A549 (cell line): ENCODE measurements at regions not wholly inside any gene's neighbourhood (a gene's known extent, or its start where the extent isn't known, plus 50 kb on each side); places are given as distances from the start of the nearest gene placed in this dataset.
"Not testable (repeated sequence)": the region's sequence is repeated elsewhere in the genome, so short reads cannot be mapped to it uniquely, and the experiment has no call there.

Experiments used
- ATAC-seq, 2 experiments: fragments of 200-7000 bp in 1 of 2; fragments of >200 bp in 1 of 2; cut with Nextera tagmentation in 1 of 2; cut with Tn5 transposase in 1 of 2; 3 replicates each; pipeline versions ENCODE4 v1.8.0 to v1.9.1; 2018 to 2020; ENCODE audit warnings: mild to moderate bottlenecking in 1 of 2, moderate library complexity in 1 of 2
- CTCF ChIA-PET: fragments of 300-600 bp; sonication (Branson Sonifier 250); formaldehyde crosslinking; extraction: SDS; loops from one replicate; lab custom pipeline; 2021; ENCODE audit warnings: antibody characterized with exemption, inconsistent platforms; lab: Yijun Ruan, JAX
- POLR2A ChIA-PET: fragments of 350-600 bp; formaldehyde crosslinking; extraction: SDS; loops from one replicate; lab custom pipeline; 2021; ENCODE audit warnings: antibody characterized with exemption, inconsistent platforms; lab: Yijun Ruan, JAX
- DNase-seq, 2 experiments: peaks; one replicate each; pipeline versions ENCODE4 v3.0.0 to v3.0.0-alpha.2; 2011 to 2016; ENCODE audit warnings: low read depth in 1 of 2, low spot score in 1 of 2
- FAIRE-seq: peaks from 2 replicates; lab custom pipeline; 2011; peaks lifted over from hg19 to GRCh38; lab: Jason Lieb, UNC
- H3K27ac ChIP-seq, 2 experiments: fragments of >200 bp; sonication (Bioruptor Twin); formaldehyde crosslinking; 3 replicates each; pipeline ENCODE4 v1.5.1; 2016 to 2017
- H3K4me1 ChIP-seq: fragments of >200 bp; sonication (Bioruptor Twin); formaldehyde crosslinking; 3 replicates; pipeline ENCODE4 v1.6.1; 2016
- H3K4me2 ChIP-seq: fragments of >200 bp; sonication (Bioruptor Twin); formaldehyde crosslinking; 3 replicates; pipeline ENCODE4 v1.6.1; 2016
- H3K4me3 ChIP-seq: fragments of >200 bp; sonication (Bioruptor Twin); formaldehyde crosslinking; 3 replicates; pipeline ENCODE4 v1.5.1; 2016
- H3K9me3 ChIP-seq: fragments of >200 bp; sonication (Bioruptor Twin); formaldehyde crosslinking; 3 replicates; pipeline ENCODE4 v1.6.1; 2016
- CBX2 ChIP-seq: fragments of 200-600 bp; sonication (generic); IDR thresholded peaks from 2 replicates; pipeline ENCODE4 v1.6.1; 2016; ENCODE audit warnings: low read depth, mild to moderate bottlenecking, borderline replicate concordance
- CEBPB ChIP-seq, 2 experiments: fragments of >200 bp in 1 of 2; sonication (Bioruptor Twin) in 1 of 2; formaldehyde crosslinking in 1 of 2; IDR thresholded peaks; 2 replicates each; pipeline ENCODE4 v1.6.1; 2012 to 2016
- CHD2 ChIP-seq: fragments of 150-350 bp; IDR thresholded peaks from 2 replicates; pipeline ENCODE4 v1.6.1; 2014; ENCODE audit warnings: low read length; ENCODE audit not compliant: partially characterized antibody
- EHF ChIP-seq: fragments of 250-450 bp; sonication (Bioruptor Pico); IDR thresholded peaks from 2 replicates; pipeline ENCODE4 v1.5.0; 2020; ENCODE audit warnings: mild to moderate bottlenecking
- EP300 ChIP-seq, 2 experiments: fragments of >200 bp; sonication (Bioruptor Twin); formaldehyde crosslinking; IDR thresholded peaks; 2 replicates in 1 of 2; 3 replicates in 1 of 2; pipeline ENCODE4 v1.6.1; 2016 to 2017
- FOSB ChIP-seq: fragments of 250-450 bp; sonication (Bioruptor Pico); IDR thresholded peaks from 2 replicates; pipeline ENCODE4 v1.5.0; 2020; ENCODE audit warnings: mild to moderate bottlenecking, moderate library complexity
- FOSL2 ChIP-seq, 2 experiments: fragments of 450-650 bp in 1 of 2; fragments of >200 bp in 1 of 2; sonication (Bioruptor Twin) in 1 of 2; formaldehyde crosslinking; IDR thresholded peaks; 2 replicates each; pipeline versions ENCODE4 v1.5.0 to v1.6.1; 2016 to 2020; ENCODE audit warnings: mild to moderate bottlenecking in 1 of 2, moderate library complexity in 1 of 2
- GATA3 ChIP-seq: IDR thresholded peaks from 2 replicates; pipeline ENCODE4 v1.6.1; 2012; ENCODE audit warnings: borderline replicate concordance
- HOXA7 ChIP-seq: fragments of 250-450 bp; sonication (Bioruptor Pico); IDR thresholded peaks from 2 replicates; pipeline ENCODE4 v1.5.0; 2020; ENCODE audit warnings: mild to moderate bottlenecking, moderate library complexity
- JUN ChIP-seq, 2 experiments: fragments of >200 bp; sonication (Bioruptor Twin); formaldehyde crosslinking; IDR thresholded peaks; 2 replicates in 1 of 2; 3 replicates in 1 of 2; pipeline ENCODE4 v1.6.1; 2016 to 2017
- MAX ChIP-seq: IDR thresholded peaks from 2 replicates; pipeline ENCODE4 v1.6.1; 2012
- NFE2L2 ChIP-seq: fragments of 150-350 bp; conservative IDR thresholded peaks from 2 replicates; pipeline ENCODE4 v1.6.1; 2014; ENCODE audit warnings: low read length
- NPAS2 ChIP-seq: fragments of 250-450 bp; sonication (Bioruptor Pico); IDR thresholded peaks from 2 replicates; pipeline ENCODE4 v1.8.0; 2022; ENCODE audit warnings: mild to moderate bottlenecking, moderate library complexity, borderline replicate concordance
- PHF8 ChIP-seq: fragments of 200-600 bp; sonication (generic); IDR thresholded peaks from 2 replicates; pipeline ENCODE4 v1.6.1; 2016; ENCODE audit warnings: low read depth, mild to moderate bottlenecking, antibody characterized with exemption, moderate library complexity, borderline replicate concordance
- POLR2A ChIP-seq: IDR thresholded peaks from 2 replicates; pipeline ENCODE4 v1.6.1; 2012; ENCODE audit warnings: mild to moderate bottlenecking, low read length
- POLR2AphosphoS2 ChIP-seq: conservative IDR thresholded peaks from 2 replicates; pipeline ENCODE4 v1.6.1; 2012; ENCODE audit warnings: low read length, improper control_type of control experiment, inconsistent platforms
- RAD21 ChIP-seq, 2 experiments: fragments of >200 bp in 1 of 2; sonication (Bioruptor Twin) in 1 of 2; formaldehyde crosslinking in 1 of 2; IDR thresholded peaks in 1 of 2; conservative IDR thresholded peaks in 1 of 2; 2 replicates in 1 of 2; 3 replicates in 1 of 2; pipeline ENCODE4 v1.6.1; 2012 to 2018; ENCODE audit warnings: inconsistent platforms in 1 of 2
- RCOR1 ChIP-seq: fragments of 150-350 bp; IDR thresholded peaks from 2 replicates; pipeline ENCODE4 v1.6.1; 2014; ENCODE audit warnings: antibody characterized with exemption, low read length, low read depth
- RNF2 ChIP-seq: fragments of 200-600 bp; sonication (generic); IDR thresholded peaks from 2 replicates; pipeline ENCODE4 v1.6.1; 2016; ENCODE audit warnings: low read depth, mild to moderate bottlenecking, antibody characterized with exemption, moderate library complexity, borderline replicate concordance
- TP53 ChIP-seq: fragments of 250-450 bp; sonication (Bioruptor Pico); IDR thresholded peaks from 2 replicates; pipeline ENCODE4 v1.5.0; 2021; ENCODE audit warnings: mild to moderate bottlenecking, moderate library complexity
- ZC3H11A ChIP-seq: fragments of 450-650 bp; IDR thresholded peaks from 2 replicates; pipeline ENCODE4 v1.6.1; 2014; ENCODE audit warnings: antibody characterized with exemption, mild to moderate bottlenecking
- ZSCAN20 ChIP-seq: fragments of 250-450 bp; sonication (Bioruptor Pico); IDR thresholded peaks from 2 replicates; pipeline ENCODE4 v1.8.0; 2022; ENCODE audit warnings: mild to moderate bottlenecking, moderate library complexity
- WGBS: methylation state at CpG from one replicate; pipeline ENCODE4 v1.1.6; 2017; ENCODE audit errors: missing lambda C conversion rate; 5-methylcytosine and 5-hydroxymethylcytosine counted together
- TF ChIP-seq, protein P1 (sequence below): fragments of >200 bp; sonication (Bioruptor Twin); formaldehyde crosslinking; IDR thresholded peaks from 2 replicates; pipeline ENCODE4 v1.6.1; 2016
- TF ChIP-seq, protein P2 (sequence below): fragments of 250-450 bp; sonication (Bioruptor Pico); IDR thresholded peaks from 2 replicates; pipeline ENCODE4 v1.5.0; 2021; ENCODE audit warnings: mild to moderate bottlenecking, moderate library complexity, borderline replicate concordance
- TF ChIP-seq, protein P3 (sequence below): fragments of 450-650 bp; IDR thresholded peaks from 2 replicates; pipeline ENCODE4 v1.6.1; 2014; ENCODE audit warnings: antibody characterized with exemption
- TF ChIP-seq, protein P4 (sequence below): fragments of 200-600 bp; sonication (generic); IDR thresholded peaks from 2 replicates; pipeline ENCODE4 v1.6.1; 2016; ENCODE audit warnings: antibody characterized with exemption, mild to moderate bottlenecking, moderate library complexity
- TF ChIP-seq, protein P5 (sequence below): fragments of 250-450 bp; sonication (Bioruptor Pico); IDR thresholded peaks from 2 replicates; pipeline ENCODE4 v1.5.0; 2020; ENCODE audit warnings: low read depth, mild to moderate bottlenecking, moderate library complexity

GRCh38 chr12:97650242-97650641, 187.6 kb downstream of the RMST start:
- WGBS, result 0% methylated on average over 2 of the region's 2 CpGs
- no peak for ATAC-seq
- Histone ChIP-seq H3K27ac (no peak overlapping the region), H3K9me3 (no peaks in the 10 kb centered on the region), H3K4me1 (no peaks in the 10 kb centered on the region), H3K4me2 (no peak overlapping the region), H3K4me3 (no peak overlapping the region)
- TF ChIP-seq ZC3H11A (no peak), POLR2AphosphoS2 (no peak), NFE2L2 (no peak), HOXA7 (CRISPR knock-in tag) (no peak), JUN (IDR thresholded peaks at IDR 0.05) (no peak), TP53 (CRISPR knock-in tag) (no peak), EHF (CRISPR knock-in tag) (no peak), PHF8 (no peak), RCOR1 (no peak), RAD21 (conservative IDR thresholded peaks at IDR 0.05 in 1 of 2, IDR thresholded peaks at IDR 0.05 in 1 of 2) (no peak), CEBPB (IDR thresholded peaks at IDR 0.05) (no peak), GATA3 (no peak), POLR2A (no peak), RNF2 (no peak), CHD2 (no peak)
- TF ChIP-seq, protein P1, sequence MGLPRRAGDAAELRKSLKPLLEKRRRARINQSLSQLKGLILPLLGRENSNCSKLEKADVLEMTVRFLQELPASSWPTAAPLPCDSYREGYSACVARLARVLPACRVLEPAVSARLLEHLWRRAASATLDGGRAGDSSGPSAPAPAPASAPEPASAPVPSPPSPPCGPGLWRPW, result no peak
- TF ChIP-seq, protein P2, sequence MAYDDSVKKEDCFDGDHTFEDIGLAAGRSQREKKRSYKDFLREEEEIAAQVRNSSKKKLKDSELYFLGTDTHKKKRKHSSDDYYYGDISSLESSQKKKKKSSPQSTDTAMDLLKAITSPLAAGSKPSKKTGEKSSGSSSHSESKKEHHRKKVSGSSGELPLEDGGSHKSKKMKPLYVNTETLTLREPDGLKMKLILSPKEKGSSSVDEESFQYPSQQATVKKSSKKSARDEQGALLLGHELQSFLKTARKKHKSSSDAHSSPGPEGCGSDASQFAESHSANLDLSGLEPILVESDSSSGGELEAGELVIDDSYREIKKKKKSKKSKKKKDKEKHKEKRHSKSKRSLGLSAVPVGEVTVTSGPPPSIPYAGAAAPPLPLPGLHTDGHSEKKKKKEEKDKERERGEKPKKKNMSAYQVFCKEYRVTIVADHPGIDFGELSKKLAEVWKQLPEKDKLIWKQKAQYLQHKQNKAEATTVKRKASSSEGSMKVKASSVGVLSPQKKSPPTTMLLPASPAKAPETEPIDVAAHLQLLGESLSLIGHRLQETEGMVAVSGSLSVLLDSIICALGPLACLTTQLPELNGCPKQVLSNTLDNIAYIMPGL, result no peak
- TF ChIP-seq, protein P3, sequence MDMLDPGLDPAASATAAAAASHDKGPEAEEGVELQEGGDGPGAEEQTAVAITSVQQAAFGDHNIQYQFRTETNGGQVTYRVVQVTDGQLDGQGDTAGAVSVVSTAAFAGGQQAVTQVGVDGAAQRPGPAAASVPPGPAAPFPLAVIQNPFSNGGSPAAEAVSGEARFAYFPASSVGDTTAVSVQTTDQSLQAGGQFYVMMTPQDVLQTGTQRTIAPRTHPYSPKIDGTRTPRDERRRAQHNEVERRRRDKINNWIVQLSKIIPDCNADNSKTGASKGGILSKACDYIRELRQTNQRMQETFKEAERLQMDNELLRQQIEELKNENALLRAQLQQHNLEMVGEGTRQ, result no peak
- FAIRE-seq, result no peak
- ChIA-PET POLR2A (no interaction called here), CTCF (no interaction called here)
- DNase-seq, result no peak

DNA sequence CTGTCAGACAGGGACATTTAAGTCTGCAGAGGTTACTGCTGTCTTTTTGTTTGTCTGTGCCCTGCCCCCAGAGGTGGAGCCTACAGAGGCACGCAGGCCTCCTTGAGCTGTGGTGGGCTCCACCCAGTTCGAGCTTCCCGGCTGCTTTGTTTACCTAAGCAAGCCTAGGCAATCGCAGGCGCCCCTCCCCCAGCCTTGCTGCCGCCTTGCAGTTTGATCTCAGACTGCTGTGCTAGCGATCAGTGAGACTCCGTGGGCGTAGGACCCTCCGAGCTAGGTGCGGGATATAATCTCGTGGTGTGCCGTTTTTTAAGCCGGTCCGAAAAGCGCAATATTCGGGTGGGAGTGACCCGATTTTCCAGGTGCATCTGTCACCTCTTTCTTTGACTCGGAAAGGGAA, 193.9 kb downstream of the RMST start:
- POLR2A ChIA-PET, FAIRE-seq, DNase-seq, ATAC-seq, H3K4me2 ChIP-seq, H3K4me3 ChIP-seq, H3K4me1 ChIP-seq, H3K9me3 ChIP-seq, H3K27ac ChIP-seq, CTCF ChIA-PET: not testable (repeated sequence)
- 39% methylated on average over 13 of the region's 19 CpGs for WGBS

GRCh38 chr12:97659117-97659880, 196.7 kb downstream of the RMST start:
- no peak overlapping the region for H3K4me2 ChIP-seq
- FAIRE-seq (no peak), ATAC-seq (no peak), DNase-seq (no peak)
- ChIA-PET POLR2A (no interaction called here), CTCF (no interaction called here)
- no peaks in the 10 kb centered on the region for H3K4me1 ChIP-seq
- no peak overlapping the region for H3K4me3 ChIP-seq
- WGBS, result 8% methylated on average over 3 of the region's 3 CpGs
- no peak overlapping the region for H3K27ac ChIP-seq
- no peaks in the 10 kb centered on the region for H3K9me3 ChIP-seq
- TF ChIP-seq MAX (no peak), CBX2 (no peak), PHF8 (no peak), ZSCAN20 (CRISPR knock-in tag) (no peak), NFE2L2 (no peak), FOSB (CRISPR knock-in tag) (no peak), NPAS2 (CRISPR knock-in tag) (no peak), FOSL2 (IDR thresholded peaks at IDR 0.05) (no peak), FOSL2 (CRISPR knock-in tag; IDR thresholded peaks at IDR 0.05) (no peak), EP300 (IDR thresholded peaks at IDR 0.05) (no peak)
- TF ChIP-seq, protein P4, sequence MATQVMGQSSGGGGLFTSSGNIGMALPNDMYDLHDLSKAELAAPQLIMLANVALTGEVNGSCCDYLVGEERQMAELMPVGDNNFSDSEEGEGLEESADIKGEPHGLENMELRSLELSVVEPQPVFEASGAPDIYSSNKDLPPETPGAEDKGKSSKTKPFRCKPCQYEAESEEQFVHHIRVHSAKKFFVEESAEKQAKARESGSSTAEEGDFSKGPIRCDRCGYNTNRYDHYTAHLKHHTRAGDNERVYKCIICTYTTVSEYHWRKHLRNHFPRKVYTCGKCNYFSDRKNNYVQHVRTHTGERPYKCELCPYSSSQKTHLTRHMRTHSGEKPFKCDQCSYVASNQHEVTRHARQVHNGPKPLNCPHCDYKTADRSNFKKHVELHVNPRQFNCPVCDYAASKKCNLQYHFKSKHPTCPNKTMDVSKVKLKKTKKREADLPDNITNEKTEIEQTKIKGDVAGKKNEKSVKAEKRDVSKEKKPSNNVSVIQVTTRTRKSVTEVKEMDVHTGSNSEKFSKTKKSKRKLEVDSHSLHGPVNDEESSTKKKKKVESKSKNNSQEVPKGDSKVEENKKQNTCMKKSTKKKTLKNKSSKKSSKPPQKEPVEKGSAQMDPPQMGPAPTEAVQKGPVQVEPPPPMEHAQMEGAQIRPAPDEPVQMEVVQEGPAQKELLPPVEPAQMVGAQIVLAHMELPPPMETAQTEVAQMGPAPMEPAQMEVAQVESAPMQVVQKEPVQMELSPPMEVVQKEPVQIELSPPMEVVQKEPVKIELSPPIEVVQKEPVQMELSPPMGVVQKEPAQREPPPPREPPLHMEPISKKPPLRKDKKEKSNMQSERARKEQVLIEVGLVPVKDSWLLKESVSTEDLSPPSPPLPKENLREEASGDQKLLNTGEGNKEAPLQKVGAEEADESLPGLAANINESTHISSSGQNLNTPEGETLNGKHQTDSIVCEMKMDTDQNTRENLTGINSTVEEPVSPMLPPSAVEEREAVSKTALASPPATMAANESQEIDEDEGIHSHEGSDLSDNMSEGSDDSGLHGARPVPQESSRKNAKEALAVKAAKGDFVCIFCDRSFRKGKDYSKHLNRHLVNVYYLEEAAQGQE, result no peak
- TF ChIP-seq, protein P5, sequence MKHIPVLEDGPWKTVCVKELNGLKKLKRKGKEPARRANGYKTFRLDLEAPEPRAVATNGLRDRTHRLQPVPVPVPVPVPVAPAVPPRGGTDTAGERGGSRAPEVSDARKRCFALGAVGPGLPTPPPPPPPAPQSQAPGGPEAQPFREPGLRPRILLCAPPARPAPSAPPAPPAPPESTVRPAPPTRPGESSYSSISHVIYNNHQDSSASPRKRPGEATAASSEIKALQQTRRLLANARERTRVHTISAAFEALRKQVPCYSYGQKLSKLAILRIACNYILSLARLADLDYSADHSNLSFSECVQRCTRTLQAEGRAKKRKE (CRISPR knock-in tag), result no peak
